ENCODE measurements at regions not wholly inside any gene's neighbourhood (a gene's known extent, or its start where the extent isn't known, plus 50 kb on each side); places are given as distances from the start of the nearest gene placed in this dataset.
"Not testable (repeated sequence)": the region's sequence is repeated elsewhere in the genome, so short reads cannot be mapped to it uniquely, and the experiment has no call there.

GRCh38 chr10:33831591-33831990 is 497.1 kb upstream of the NRP1 start:
- TF ChIP-seq ZFX (IDR thresholded peaks at IDR 0.05; ENCODE audit: borderline replicate concordance), result no peak
- TF ChIP-seq, protein P1, sequence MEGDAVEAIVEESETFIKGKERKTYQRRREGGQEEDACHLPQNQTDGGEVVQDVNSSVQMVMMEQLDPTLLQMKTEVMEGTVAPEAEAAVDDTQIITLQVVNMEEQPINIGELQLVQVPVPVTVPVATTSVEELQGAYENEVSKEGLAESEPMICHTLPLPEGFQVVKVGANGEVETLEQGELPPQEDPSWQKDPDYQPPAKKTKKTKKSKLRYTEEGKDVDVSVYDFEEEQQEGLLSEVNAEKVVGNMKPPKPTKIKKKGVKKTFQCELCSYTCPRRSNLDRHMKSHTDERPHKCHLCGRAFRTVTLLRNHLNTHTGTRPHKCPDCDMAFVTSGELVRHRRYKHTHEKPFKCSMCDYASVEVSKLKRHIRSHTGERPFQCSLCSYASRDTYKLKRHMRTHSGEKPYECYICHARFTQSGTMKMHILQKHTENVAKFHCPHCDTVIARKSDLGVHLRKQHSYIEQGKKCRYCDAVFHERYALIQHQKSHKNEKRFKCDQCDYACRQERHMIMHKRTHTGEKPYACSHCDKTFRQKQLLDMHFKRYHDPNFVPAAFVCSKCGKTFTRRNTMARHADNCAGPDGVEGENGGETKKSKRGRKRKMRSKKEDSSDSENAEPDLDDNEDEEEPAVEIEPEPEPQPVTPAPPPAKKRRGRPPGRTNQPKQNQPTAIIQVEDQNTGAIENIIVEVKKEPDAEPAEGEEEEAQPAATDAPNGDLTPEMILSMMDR (IDR thresholded peaks at IDR 0.05), result no peak
- H3K27ac ChIP-seq, result peak overlapping the region; percentile 48

DNA sequence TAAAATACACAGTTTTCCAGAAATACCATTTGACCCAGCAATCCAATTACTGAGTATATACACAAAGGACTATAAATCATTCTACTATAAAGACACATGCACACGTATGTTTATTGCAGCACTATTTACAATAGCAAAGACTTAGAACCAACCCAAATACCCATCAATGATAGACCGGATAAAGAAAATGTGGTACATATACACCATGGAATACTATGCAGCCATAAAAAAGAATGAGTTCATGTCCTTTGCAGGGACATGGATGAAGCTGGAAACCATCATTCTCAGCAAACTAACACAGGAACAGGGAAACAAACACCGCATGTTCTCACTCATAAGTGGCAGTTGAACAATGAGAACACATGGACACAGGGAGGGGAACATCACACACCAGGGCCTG is 495.4 kb upstream of the NRP1 start:
- not testable (repeated sequence) for H3K27ac ChIP-seq

DNA sequence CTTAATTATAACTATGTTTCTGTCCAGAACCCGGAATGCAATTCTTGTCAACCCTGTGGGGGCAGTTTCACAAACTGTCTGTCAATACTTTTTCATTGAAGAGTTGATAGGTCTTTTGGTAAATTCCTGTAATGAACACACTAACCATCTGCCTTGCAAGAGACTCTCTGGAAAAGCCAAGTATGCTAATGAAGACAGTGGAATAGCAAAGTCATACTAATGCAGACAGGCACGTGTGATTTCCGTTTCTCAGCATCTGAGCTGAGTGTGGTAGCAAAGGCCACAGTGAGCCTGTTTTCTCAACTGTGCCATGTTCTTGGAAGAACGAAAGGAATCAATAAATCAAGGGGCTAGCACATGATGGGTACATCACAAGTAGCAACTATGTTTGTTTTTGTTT is 494.1 kb upstream of the NRP1 start:
- TF ChIP-seq, protein P1 (IDR thresholded peaks at IDR 0.05), result no peak
- TF ChIP-seq ZFX (IDR thresholded peaks at IDR 0.05; ENCODE audit: borderline replicate concordance), result no peak
- H3K27ac ChIP-seq, result no peak overlapping the region

DNA sequence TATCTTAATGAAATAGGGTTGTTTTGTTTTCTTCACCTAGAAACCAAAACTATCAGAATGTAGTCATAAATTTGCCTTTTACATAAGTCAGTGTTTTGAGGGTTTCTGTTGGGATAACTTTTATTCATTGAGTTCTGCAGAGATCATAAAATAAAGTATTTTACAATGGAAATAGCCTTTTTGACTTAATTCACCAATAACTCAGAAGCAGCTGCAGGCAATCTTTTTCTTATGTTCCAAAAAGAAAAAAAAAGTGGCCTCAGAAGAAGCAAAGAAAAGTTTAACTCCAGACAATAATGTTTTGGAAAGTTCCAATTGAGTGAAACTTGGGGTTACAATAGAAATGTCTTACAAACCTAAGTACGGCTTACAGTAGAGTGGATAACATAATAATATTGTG is 491.7 kb upstream of the NRP1 start:
- TF ChIP-seq, protein P1 (IDR thresholded peaks at IDR 0.05), result no peak
- TF ChIP-seq ZFX (IDR thresholded peaks at IDR 0.05; ENCODE audit: borderline replicate concordance), result no peak
- no peak overlapping the region for H3K27ac ChIP-seq

DNA sequence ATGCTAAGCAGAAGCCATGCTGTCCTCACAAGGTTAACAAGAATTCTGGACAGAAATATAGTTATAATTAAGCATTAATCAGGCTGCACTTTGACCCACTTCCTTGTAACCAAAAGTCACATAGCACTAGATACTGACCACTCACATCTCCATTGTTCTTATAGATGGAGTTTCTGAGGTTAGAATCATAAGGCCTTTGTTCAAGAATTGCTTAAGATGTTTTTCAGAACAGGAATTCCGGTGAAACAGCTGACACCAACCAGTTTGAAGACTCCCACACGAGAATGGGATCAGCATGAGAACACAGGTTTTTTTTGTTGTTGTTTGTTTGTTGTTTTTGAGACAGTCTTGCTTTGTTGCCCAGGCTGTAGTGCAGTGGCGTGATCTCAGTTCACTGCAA is 488.3 kb upstream of the NRP1 start:
- TF ChIP-seq, protein P1 (IDR thresholded peaks at IDR 0.05), result no peak
- no peak for TF ChIP-seq ZFX (IDR thresholded peaks at IDR 0.05; ENCODE audit: borderline replicate concordance)
- no peak overlapping the region for H3K27ac ChIP-seq

DNA sequence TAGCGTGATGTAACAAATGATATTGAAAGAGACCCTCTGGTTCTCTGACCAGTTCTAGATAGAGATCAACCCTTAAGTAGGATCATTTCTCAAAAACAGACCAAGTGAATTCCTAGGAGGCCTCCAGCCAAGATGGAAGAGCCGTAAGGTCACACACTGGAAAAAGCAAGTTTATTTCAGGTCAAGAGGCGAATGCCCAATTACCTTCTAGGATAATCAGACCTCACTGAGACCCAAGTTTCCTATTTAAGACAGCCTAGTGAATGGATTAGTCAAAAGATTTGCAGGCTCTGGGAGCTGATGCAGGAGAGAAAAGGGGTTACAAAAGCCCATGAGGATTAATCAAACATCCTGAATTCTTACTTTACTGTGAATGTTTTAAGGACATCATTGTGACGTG is 486.1 kb upstream of the NRP1 start:
- H3K27ac ChIP-seq, result no peak overlapping the region
- no peak for TF ChIP-seq ZFX (IDR thresholded peaks at IDR 0.05; ENCODE audit: borderline replicate concordance)
- TF ChIP-seq, protein P1 (IDR thresholded peaks at IDR 0.05), result no peak

- no peak overlapping the region for H3K27ac ChIP-seq
- TF ChIP-seq ZFX (IDR thresholded peaks at IDR 0.05; ENCODE audit: borderline replicate concordance), result no peak
- TF ChIP-seq, protein P1 (IDR thresholded peaks at IDR 0.05), result no peak
Measured at GRCh38 chr10:33819206-33819605, 484.7 kb upstream of the NRP1 start.

GRCh38 chr10:33818343-33818742 is 483.9 kb upstream of the NRP1 start:
- TF ChIP-seq, protein P1 (IDR thresholded peaks at IDR 0.05), result no peak
- no peak for TF ChIP-seq ZFX (IDR thresholded peaks at IDR 0.05; ENCODE audit: borderline replicate concordance)
- no peak overlapping the region for H3K27ac ChIP-seq
